ENCODE measurements at regions not wholly inside any gene's neighbourhood (a gene's known extent, or its start where the extent isn't known, plus 50 kb on each side); places are given as distances from the start of the nearest gene placed in this dataset.

- intact Hi-C loops (cut with micrococcal nuclease) = loop anchor here (5.0 kb wide), 1 partner anchor 414 kb away; no protein-coding TSS in a partner anchor
- 33% methylated on average over 1 of the region's 8 CpGs; no CpG with 5 or more reads in 1 of the 2 experiments for WGBS, 2 experiments (ENCODE audit: extremely low coverage in 2 of 2, insufficient read length in 1 of 2)
- Histone ChIP-seq H3K36me3 (ENCODE audit: control insufficient read depth, insufficient read depth, low read length) (no peaks in the 10 kb centered on the region), H3K23ac (ENCODE audit: low read depth, low read length) (no peak overlapping the region), H2BK15ac (ENCODE audit: low read depth, low read length) (no peak overlapping the region), H2BK120ac (ENCODE audit: low read depth, low read length) (no peak overlapping the region), H3K79me1 (ENCODE audit: low read depth in 1 of 2, low read length in 2 of 2) (no peaks in the 10 kb centered on the region), H3K14ac (replicated peaks; ENCODE audit: low read depth, low read length) (no peak overlapping the region), H3K4me2 (ENCODE audit: low read depth, low read length) (no peak overlapping the region), H3K4me3 (ENCODE audit: insufficient read depth, low read depth, low read length) (no peak overlapping the region), H4K20me1 (ENCODE audit: insufficient read depth, low read length) (no peaks in the 10 kb centered on the region), H3K27ac (ENCODE audit: insufficient read depth, low read length) (no peak overlapping the region), H2BK20ac (ENCODE audit: low read depth, low read length) (no peak overlapping the region), H3K18ac (ENCODE audit: low read depth, low read length) (no peak overlapping the region), H4K5ac (ENCODE audit: low read depth, low read length) (no peak overlapping the region), H2AK5ac (ENCODE audit: low read depth, low read length) (no peak overlapping the region), H3K4me1 (ENCODE audit: control insufficient read depth, insufficient read depth, low read length) (no peaks in the 10 kb centered on the region; the same call in 1 of the 2 replicates), H3K9me1 (ENCODE audit: insufficient read depth, low read length) (no peaks in the 10 kb centered on the region), H4K91ac (ENCODE audit: insufficient read depth, low read depth, low read length) (no peak overlapping the region), H3K4ac (ENCODE audit: low read depth, low read length) (no peak overlapping the region), H3K9me3 (ENCODE audit: control insufficient read depth, insufficient read depth, low read length) (no peaks in the 10 kb centered on the region), H2AFZ (replicated peaks; ENCODE audit: low read length, poor library complexity) (no peak overlapping the region), H2AK9ac (replicated peaks; ENCODE audit: low read depth, low read length, poor library complexity) (no peak overlapping the region), H3K56ac (ENCODE audit: extremely low read depth, insufficient read depth, low read length) (no peak overlapping the region), H4K8ac (ENCODE audit: low read depth in 2 of 2, low read length in 2 of 2) (no peak overlapping the region), H3K27me3 (ENCODE audit: control insufficient read depth, insufficient read depth, low read length) (peaks cover 49% of the 10 kb centered on the region), H3K9ac (ENCODE audit: low read depth, low read length) (no peak overlapping the region), H2BK5ac (ENCODE audit: low read depth, low read length, poor library complexity, severe bottlenecking) (no peak overlapping the region)
- no TSS peak for BruUV-seq (replicated peaks)
- POLR2A ChIA-PET (ENCODE audit: unreplicated experiment) = no interaction called here
- ATAC-seq (ENCODE audit: low read depth) (no peak), DNase-seq (no peak)
- in situ Hi-C loops (cut with MboI; ENCODE audit: low sequenced_read_pairs) = no loop called here
- dilution Hi-C loops (cut with HindIII; ENCODE audit: low sequenced_read_pairs, unreplicated experiment) = no loop called here
- CTCF ChIA-PET = no interaction called here
- TF ChIP-seq MAZ (IDR thresholded peaks at IDR 0.05; ENCODE audit: borderline replicate concordance, low read depth, low read length) = no peak
- no peak for TF ChIP-seq BHLHE40 (IDR thresholded peaks at IDR 0.05; ENCODE audit: low read depth, low read length)
- TF ChIP-seq USF2 (IDR thresholded peaks at IDR 0.05; ENCODE audit: low read depth, low read length) = no peak
- TF ChIP-seq CHD1 (IDR thresholded peaks at IDR 0.05; ENCODE audit: low read depth, low read length) = no peak
- TF ChIP-seq RFX5 (IDR thresholded peaks at IDR 0.05; ENCODE audit: low read depth, low read length) = no peak
- no peak for TF ChIP-seq CEBPB (IDR thresholded peaks at IDR 0.05; ENCODE audit: low read depth, low read length)
- no peak for TF ChIP-seq CTCF (conservative IDR thresholded peaks at IDR 0.05; ENCODE audit: low read depth, low read length)
- TF ChIP-seq MAFK (IDR thresholded peaks at IDR 0.05; ENCODE audit: low read depth, low read length) = no peak
- TF ChIP-seq RCOR1 (IDR thresholded peaks at IDR 0.05; ENCODE audit: insufficient replicate concordance, low read length) = no peak
- TF ChIP-seq RAD21 (IDR thresholded peaks at IDR 0.05; ENCODE audit: low read length) = no peak
- no peak for TF ChIP-seq SMC3 (IDR thresholded peaks at IDR 0.05; ENCODE audit: low read depth, low read length)
- no peak for TF ChIP-seq NFE2L2 (IDR thresholded peaks at IDR 0.05; ENCODE audit: low read depth, low read length)
- TF ChIP-seq POLR2A (IDR thresholded peaks at IDR 0.05; ENCODE audit: low read depth, low read length) = no peak
- no peak for TF ChIP-seq FOS (IDR thresholded peaks at IDR 0.05; ENCODE audit: low read depth, low read length)
- no peak for TF ChIP-seq ELK1 (IDR thresholded peaks at IDR 0.05; ENCODE audit: borderline replicate concordance, low read depth, low read length)
- no peak for TF ChIP-seq MXI1 (IDR thresholded peaks at IDR 0.05; ENCODE audit: borderline replicate concordance, low read depth, low read length)
These were observed 88.0 kb upstream of the E2F8 start for GRCh38 chr11:19328586-19329311.
